ENCODE measurements at regions not wholly inside any gene's neighbourhood (a gene's known extent, or its start where the extent isn't known, plus 50 kb on each side); places are given as distances from the start of the nearest gene placed in this dataset.

- no peak for TF ChIP-seq CTCF (IDR thresholded peaks at IDR 0.05)
- TF ChIP-seq POLR2A (IDR thresholded peaks at IDR 0.05), result no peak
- no peak for TF ChIP-seq POLR2AphosphoS5 (IDR thresholded peaks at IDR 0.05; ENCODE audit: insufficient read depth in 1 of 2, low read depth in 1 of 2)
Observed at GRCh38 chrX:76509775-76510174, 82.3 kb downstream of the MAGEE1 start.
